Kidney (tissue), 13 donors: ENCODE measurements at regions not wholly inside any gene's neighbourhood (a gene's known extent, or its start where the extent isn't known, plus 50 kb on each side); places are given as distances from the start of the nearest gene placed in this dataset.

ENCODE experiments used
- DNase-seq, 5 donors: peaks; one replicate each; pipeline ENCODE4 v3.0.0-alpha.2; 2013 to 2020
- FAIRE-seq: peaks from 2 replicates; lab custom pipeline; 2012; peaks lifted over from hg19 to GRCh38; lab: Jason Lieb, UNC
- H3K27ac ChIP-seq, 2 donors: one replicate each; pipeline ENCODE4 v1.7.0; 2013; ENCODE audit warnings: low read depth in 2 of 2, low read length in 2 of 2, inconsistent platforms in 1 of 2
- H3K27me3 ChIP-seq: one replicate; pipeline ENCODE4 v1.7.1; 2013; ENCODE audit warnings: low read length, inconsistent platforms; ENCODE audit not compliant: control insufficient read depth, insufficient read depth
- H3K36me3 ChIP-seq, 3 donors: one replicate each; pipeline versions ENCODE4 v1.7.0 to v1.7.1; 2013; ENCODE audit warnings: low read length in 3 of 3, control low read depth in 1 of 3, inconsistent platforms in 1 of 3; ENCODE audit not compliant: insufficient read depth in 3 of 3, control insufficient read depth in 2 of 3
- H3K4me1 ChIP-seq, 3 donors: one replicate each; pipeline versions ENCODE4 v1.7.0 to v1.7.1; 2013; ENCODE audit warnings: low read length in 3 of 3, inconsistent platforms in 1 of 3, low read depth in 1 of 3; ENCODE audit not compliant: control insufficient read depth in 2 of 3, insufficient read depth in 2 of 3
- H3K4me3 ChIP-seq, 3 donors: one replicate each; pipeline versions ENCODE4 v1.7.0 to v1.8.1; 2013; ENCODE audit warnings: low read length in 3 of 3, control low read depth in 1 of 3, inconsistent platforms in 1 of 3
- H3K9ac ChIP-seq, 3 donors: one replicate each; pipeline versions ENCODE4 v1.7.0 to v1.7.1; 2013; ENCODE audit warnings: low read length in 3 of 3, control low read depth in 1 of 3, inconsistent platforms in 1 of 3
- H3K9me3 ChIP-seq, 3 donors: one replicate each; pipeline versions ENCODE4 v1.7.0 to v1.7.1; 2013; ENCODE audit warnings: low read length in 3 of 3, control low read depth in 1 of 3, inconsistent platforms in 1 of 3; ENCODE audit not compliant: control insufficient read depth in 2 of 3, insufficient read depth in 1 of 3
- CTCF ChIP-seq: IDR thresholded peaks from 3 replicates; pipeline ENCODE4 v1.5.1; 2012; ENCODE audit warnings: mild to moderate bottlenecking, moderate library complexity, borderline replicate concordance; ENCODE audit not compliant: insufficient read depth; ENCODE audit errors: extremely low read depth
- intact Hi-C: fragments of 100-400 bp; cut with DNase I; formaldehyde crosslinking; loops from one replicate; pipeline ENCODE4 v1.11.1; 2022
- donor health status: control.
- donor health status: control.
- donor health status: control.
- donor health status: control.
- donor health status: control.
- donor health status: DM: yes; HTN: yes; CAD: no.
- donor health status: Normal renal cell carcinoma (clear cell type).

- no peak for TF ChIP-seq CTCF
- Histone ChIP-seq H3K9me3 (no peaks in the 10 kb centered on the region), H3K4me1 (no peaks in the 10 kb centered on the region), H3K4me3 (no peak overlapping the region), H3K27ac (no peak overlapping the region), H3K27me3 (no peaks in the 10 kb centered on the region), H3K9ac (no peak overlapping the region), H3K36me3 (no peaks in the 10 kb centered on the region)
- FAIRE-seq (no peak), DNase-seq (no peak)
- intact Hi-C loops: no loop called here
Measured at GRCh38 chr17:13405080-13405479, 196.6 kb downstream of the HS3ST3A1 start.

GRCh38 chr17:13403982-13404946 is 197.5 kb downstream of the HS3ST3A1 start:
- DNase-seq: peak in 2 of 5 donors; percentile 16 to 42
- intact Hi-C loops: no loop called here
- no peak for FAIRE-seq

GRCh38 chr17:13400491-13400890 is 201.2 kb downstream of the HS3ST3A1 start:
- DNase-seq: no peak
- intact Hi-C loops: no loop called here
- H3K36me3 ChIP-seq: no peaks in the 10 kb centered on the region
- no peak for FAIRE-seq
- H3K9ac ChIP-seq: no peak overlapping the region
- no peaks in the 10 kb centered on the region for H3K9me3 ChIP-seq
- no peaks in the 10 kb centered on the region for H3K4me1 ChIP-seq
- no peak for TF ChIP-seq CTCF
- no peaks in the 10 kb centered on the region for H3K27me3 ChIP-seq
- H3K4me3 ChIP-seq: no peak overlapping the region
- no peak overlapping the region for H3K27ac ChIP-seq

More at GRCh38 chr17:13403982-13404946, 197.5 kb downstream of the HS3ST3A1 start:
- Histone ChIP-seq H3K9me3 (no peaks in the 10 kb centered on the region), H3K4me3 (no peak overlapping the region), H3K27me3 (no peaks in the 10 kb centered on the region), H3K36me3 (no peaks in the 10 kb centered on the region), H3K9ac (no peak overlapping the region), H3K27ac (no peak overlapping the region), H3K4me1 (no peaks in the 10 kb centered on the region)
- no peak for TF ChIP-seq CTCF
